ENCODE measurements at regions not wholly inside any gene's neighbourhood (a gene's known extent, or its start where the extent isn't known, plus 50 kb on each side); places are given as distances from the start of the nearest gene placed in this dataset. TPM values are rescaled to one million over a fixed set of nuclear protein-coding genes. Genes with fewer than 3 reads are reported as not detected.

DNA sequence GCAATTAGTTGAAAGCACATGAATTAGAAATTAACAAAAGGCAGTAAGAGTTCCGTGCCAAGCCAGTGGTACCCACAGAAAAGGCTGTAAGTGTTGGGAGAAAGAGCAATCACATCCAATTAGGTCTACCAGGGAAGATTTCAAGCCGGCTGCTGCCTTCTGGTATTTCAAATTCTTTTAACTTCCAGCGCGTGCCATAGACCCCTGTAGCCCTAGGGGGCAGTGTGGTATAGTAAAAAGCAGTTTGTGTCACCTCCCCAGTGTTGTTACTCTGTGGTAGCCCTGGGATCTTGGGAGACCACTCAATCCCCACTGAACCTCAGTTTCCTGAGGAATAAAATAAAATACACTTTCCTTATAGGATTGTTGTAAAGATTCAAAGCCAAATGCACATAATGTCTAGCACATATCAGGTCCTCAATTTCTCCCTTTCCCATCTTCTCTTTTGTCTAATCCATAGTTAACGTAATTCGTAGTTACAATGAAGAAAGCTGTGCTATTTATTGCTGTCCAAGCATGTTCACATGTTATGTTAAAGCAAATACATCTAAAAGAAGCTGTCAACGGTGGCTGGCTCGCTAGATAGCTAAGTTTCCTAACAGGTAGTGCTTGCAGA lies 230.2 kb downstream of the TDRD3 start:
- Mint-ChIP-seq H3K9me3 (no peaks in the 10 kb centered on the region), H3K27me3 (peaks cover 3% of the 10 kb centered on the region), H3K4me3 (no peak overlapping the region), H3K36me3 (ENCODE audit: low read depth) (no peaks in the 10 kb centered on the region), H3K4me1 (ENCODE audit: low read depth) (no peaks in the 10 kb centered on the region), H3K27ac (no peak overlapping the region)
- peak; percentile 41 for TF ChIP-seq CTCF (IDR thresholded peaks at IDR 0.05)
- ChIA-PET POLR2A (no interaction called here), CTCF (interaction anchor here (0.7 to 1.5 kb wide), 4 partner anchors 28 to 785 kb away, joined by 3 to 5 read pairs (median 3); no protein-coding TSS in a partner anchor)
- DNase-seq (peak; percentile 30), ATAC-seq (no peak)
- intact Hi-C loops (cut with micrococcal nuclease), result no loop called here

Small RNA genes in the stretch of these regions (microRNA-seq; reads per million reads assigned to microRNA genes)
- not detected for gene MIR3169 (ENCODE audit: borderline microRNAs expressed, borderline replicate concordance)
